ENCODE measurements at regions not wholly inside any gene's neighbourhood (a gene's known extent, or its start where the extent isn't known, plus 50 kb on each side); places are given as distances from the start of the nearest gene placed in this dataset.

- peak; percentile 13 for DNase-seq (ENCODE audit: low read depth)
Observed at GRCh38 chr6:82818727-82819126, 246.9 kb downstream of the UBE3D start.

- DNase-seq (ENCODE audit: low read depth) = no peak
Observed at GRCh38 chr6:82823361-82823760, 242.3 kb downstream of the UBE3D start.

GRCh38 chr6:82832811-82833210 lies 232.8 kb downstream of the UBE3D start:
- no peak for DNase-seq (ENCODE audit: low read depth)

- no peak for DNase-seq (ENCODE audit: low read depth)
Observed at GRCh38 chr6:82833481-82833880, 232.2 kb downstream of the UBE3D start.

GRCh38 chr6:82836022-82836575 lies 229.5 kb downstream of the UBE3D start:
- no peak for DNase-seq (ENCODE audit: low read depth)

- no peak for DNase-seq (ENCODE audit: low read depth)
Observed at GRCh38 chr6:82840571-82840970, 225.1 kb downstream of the UBE3D start.

- no peak for DNase-seq (ENCODE audit: low read depth)
Observed at GRCh38 chr6:82841309-82841708, 224.3 kb downstream of the UBE3D start.

All from non-pigmented ciliary epithelial cell (primary cell).